ENCODE measurements at regions not wholly inside any gene's neighbourhood (a gene's known extent, or its start where the extent isn't known, plus 50 kb on each side); places are given as distances from the start of the nearest gene placed in this dataset.

DNA sequence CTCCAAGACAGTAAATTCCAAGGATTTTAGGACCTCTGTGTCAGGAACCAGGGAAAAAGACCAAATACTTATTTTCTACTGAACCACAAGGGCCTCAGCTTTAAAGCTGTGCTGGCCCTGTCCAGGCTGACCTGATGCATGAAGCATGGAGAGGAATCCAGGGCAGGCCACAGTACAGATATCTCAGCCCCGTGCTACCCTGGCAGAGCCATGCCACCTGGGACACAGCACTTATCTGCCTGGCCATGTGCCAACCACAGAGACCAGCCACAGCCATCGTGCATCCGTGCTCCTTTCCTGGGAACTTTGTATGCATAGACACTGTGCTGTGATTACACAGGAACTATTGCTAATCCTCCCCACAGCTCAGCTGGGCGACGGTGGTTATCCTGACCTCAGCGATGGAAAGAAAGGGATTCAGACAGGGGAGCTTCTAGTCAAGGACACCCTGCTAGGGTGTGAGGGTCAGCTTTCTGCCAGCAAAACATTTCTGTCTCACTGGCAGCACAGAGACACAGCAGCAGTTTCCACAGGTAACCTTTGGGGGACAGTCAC is 687.4 kb upstream of the ID2 start:
- no peaks in the 10 kb centered on the region for H3K27me3 ChIP-seq
- H3K36me3 ChIP-seq, result no peaks in the 10 kb centered on the region
- TF ChIP-seq POLR2A (IDR thresholded peaks at IDR 0.05; ENCODE audit: low read depth) (no peak), POLR2AphosphoS5 (IDR thresholded peaks at IDR 0.05) (no peak), EP300 (IDR thresholded peaks at IDR 0.05) (no peak)
- TF ChIP-seq, protein P1, sequence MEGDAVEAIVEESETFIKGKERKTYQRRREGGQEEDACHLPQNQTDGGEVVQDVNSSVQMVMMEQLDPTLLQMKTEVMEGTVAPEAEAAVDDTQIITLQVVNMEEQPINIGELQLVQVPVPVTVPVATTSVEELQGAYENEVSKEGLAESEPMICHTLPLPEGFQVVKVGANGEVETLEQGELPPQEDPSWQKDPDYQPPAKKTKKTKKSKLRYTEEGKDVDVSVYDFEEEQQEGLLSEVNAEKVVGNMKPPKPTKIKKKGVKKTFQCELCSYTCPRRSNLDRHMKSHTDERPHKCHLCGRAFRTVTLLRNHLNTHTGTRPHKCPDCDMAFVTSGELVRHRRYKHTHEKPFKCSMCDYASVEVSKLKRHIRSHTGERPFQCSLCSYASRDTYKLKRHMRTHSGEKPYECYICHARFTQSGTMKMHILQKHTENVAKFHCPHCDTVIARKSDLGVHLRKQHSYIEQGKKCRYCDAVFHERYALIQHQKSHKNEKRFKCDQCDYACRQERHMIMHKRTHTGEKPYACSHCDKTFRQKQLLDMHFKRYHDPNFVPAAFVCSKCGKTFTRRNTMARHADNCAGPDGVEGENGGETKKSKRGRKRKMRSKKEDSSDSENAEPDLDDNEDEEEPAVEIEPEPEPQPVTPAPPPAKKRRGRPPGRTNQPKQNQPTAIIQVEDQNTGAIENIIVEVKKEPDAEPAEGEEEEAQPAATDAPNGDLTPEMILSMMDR (IDR thresholded peaks at IDR 0.05), result no peak
- no peak overlapping the region for H3K27ac ChIP-seq (replicated peaks in 1 of 4)
- DNase-seq (ENCODE audit: extremely low spot score), result no peak
- no peak overlapping the region for H3K4me3 ChIP-seq
- H3K9me3 ChIP-seq, result no peaks in the 10 kb centered on the region
- 38% methylated on average over 2 of the region's 6 CpGs for WGBS
- intact Hi-C loops (cut with DNase I), result loop anchor here (10.0 kb wide), 1 partner anchor 690 kb away; the partner anchor contains the start of gene ID2
- H3K4me1 ChIP-seq, result peaks cover 0 to 14% (median 10%) of the 10 kb centered on the region in 4 donors

DNA sequence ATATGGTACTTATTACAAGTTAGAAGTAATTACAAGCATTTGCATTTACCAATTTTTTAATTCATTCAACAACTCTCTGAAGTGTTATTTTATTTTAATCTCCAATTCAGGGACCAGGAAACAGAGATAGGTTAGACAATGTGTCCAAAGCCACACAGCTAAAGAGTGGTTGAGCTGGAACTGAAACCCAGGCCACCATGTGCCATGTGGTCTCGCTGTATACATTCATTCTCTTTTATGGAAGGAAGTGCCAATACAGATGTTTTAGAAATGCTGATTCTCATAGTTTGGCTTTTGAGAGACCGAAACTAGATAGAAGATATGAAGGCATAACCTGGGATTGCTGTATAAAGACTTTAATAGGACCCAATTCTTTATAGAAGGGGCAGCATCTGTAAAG is 684.6 kb upstream of the ID2 start:
- Histone ChIP-seq H3K9me3 (no peaks in the 10 kb centered on the region), H3K27ac (replicated peaks in 1 of 4) (no peak overlapping the region), H3K36me3 (no peaks in the 10 kb centered on the region), H3K4me1 (peaks cover 0 to 12% (median 10%) of the 10 kb centered on the region in 4 donors), H3K27me3 (no peaks in the 10 kb centered on the region), H3K4me3 (no peak overlapping the region)
- TF ChIP-seq POLR2A (IDR thresholded peaks at IDR 0.05; ENCODE audit: low read depth) (no peak), EP300 (IDR thresholded peaks at IDR 0.05) (no peak)
- TF ChIP-seq, protein P1 (IDR thresholded peaks at IDR 0.05), result no peak
- no peak for DNase-seq (ENCODE audit: extremely low spot score)
- 93% methylated on average over 2 of the region's 2 CpGs for WGBS
- intact Hi-C loops (cut with DNase I), result loop anchor here (10.0 kb wide), 1 partner anchor 688 kb away; the partner anchor contains the start of gene ID2

DNA sequence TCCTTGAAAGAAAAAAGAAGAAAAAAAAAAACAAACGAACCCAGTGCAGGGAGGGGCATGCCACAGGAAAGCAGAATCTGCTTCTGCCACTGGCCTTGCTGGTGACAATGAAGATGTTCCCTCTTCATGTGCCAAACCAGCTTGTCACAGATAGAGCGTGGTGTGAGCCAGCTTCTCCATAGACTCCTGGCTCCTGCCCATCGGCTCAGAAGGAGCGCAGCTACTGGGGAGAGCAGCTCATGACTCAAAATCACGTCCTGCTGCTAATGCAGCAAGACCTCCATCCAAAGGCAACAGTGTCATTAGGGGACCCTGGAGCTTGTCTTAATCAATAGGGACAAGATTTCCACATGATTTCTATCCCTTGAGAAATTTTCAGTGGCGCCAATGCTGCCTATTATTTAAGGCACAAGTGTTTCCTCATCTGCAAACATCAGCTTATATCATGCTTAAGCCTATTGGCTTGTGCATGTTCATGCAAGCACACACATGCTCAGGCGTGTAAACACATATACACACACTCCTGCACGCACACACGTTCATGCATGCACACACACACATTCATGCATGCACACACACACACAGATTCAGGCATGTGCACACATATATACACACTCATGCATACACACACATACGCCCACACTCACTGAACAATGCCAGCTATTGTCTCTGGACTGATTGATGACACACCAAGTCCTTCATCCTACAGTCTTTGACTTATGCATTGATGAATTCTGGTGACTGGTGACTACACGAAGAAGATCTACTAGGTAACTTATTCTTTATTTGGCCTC is 682.0 kb upstream of the ID2 start:
- Histone ChIP-seq H3K36me3 (no peaks in the 10 kb centered on the region), H3K27me3 (no peaks in the 10 kb centered on the region), H3K4me1 (peaks cover 8 to 16% (median 11%) of the 10 kb centered on the region in 4 donors), H3K27ac (replicated peaks in 1 of 4) (no peak overlapping the region), H3K4me3 (no peak overlapping the region), H3K9me3 (no peaks in the 10 kb centered on the region)
- intact Hi-C loops (cut with DNase I), result loop anchor here (10.0 kb wide), 1 partner anchor 685 kb away; the partner anchor contains the start of gene ID2
- TF ChIP-seq POLR2A (IDR thresholded peaks at IDR 0.05; ENCODE audit: low read depth) (no peak), POLR2AphosphoS5 (IDR thresholded peaks at IDR 0.05) (no peak), EP300 (IDR thresholded peaks at IDR 0.05) (no peak)
- TF ChIP-seq, protein P1 (IDR thresholded peaks at IDR 0.05), result no peak
- 86% methylated on average over 11 of the region's 11 CpGs for WGBS
- DNase-seq (ENCODE audit: extremely low spot score), result no peak

DNA sequence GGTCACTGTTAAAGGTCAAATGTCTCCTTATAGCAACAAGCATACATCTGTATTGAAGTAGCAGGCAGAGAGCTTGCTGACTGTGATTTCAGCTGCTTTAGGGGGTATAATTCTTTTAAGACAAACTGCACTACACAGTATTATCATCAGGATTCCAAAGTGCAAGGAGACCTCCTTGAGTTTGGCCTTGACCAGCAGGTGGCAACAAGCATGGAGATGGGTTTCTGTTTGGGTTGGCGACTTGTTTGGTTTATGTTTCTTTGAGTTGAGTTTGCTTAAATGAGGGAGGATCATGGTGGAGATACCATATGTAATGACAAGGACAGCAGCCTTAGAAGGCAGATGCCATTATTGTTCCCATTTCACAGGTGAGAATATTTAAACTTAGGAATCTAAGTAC is 681.0 kb upstream of the ID2 start:
- WGBS, result 100% methylated on average over 1 of the region's 1 CpG
- no peaks in the 10 kb centered on the region for H3K9me3 ChIP-seq
- no peak for DNase-seq (ENCODE audit: extremely low spot score)
- intact Hi-C loops (cut with DNase I), result no loop called here
- no peak overlapping the region for H3K4me3 ChIP-seq
- no peaks in the 10 kb centered on the region for H3K27me3 ChIP-seq
- H3K4me1 ChIP-seq, result peaks cover 8 to 16% (median 11%) of the 10 kb centered on the region in 4 donors
- no peaks in the 10 kb centered on the region for H3K36me3 ChIP-seq
- no peak overlapping the region for H3K27ac ChIP-seq (replicated peaks in 1 of 4)
- TF ChIP-seq, protein P1 (IDR thresholded peaks at IDR 0.05), result peak in 1 of 3 experiments; percentile 7
- TF ChIP-seq EP300 (IDR thresholded peaks at IDR 0.05), result no peak

All from esophagus muscularis mucosa (tissue), 4 donors.